ENCODE measurements at regions not wholly inside any gene's neighbourhood (a gene's known extent, or its start where the extent isn't known, plus 50 kb on each side); places are given as distances from the start of the nearest gene placed in this dataset.

GRCh38 chr19:56969156-56969555, 128.6 kb upstream of the PEG3 start:
- Histone ChIP-seq H3K27me3 (ENCODE audit: control insufficient read depth in 3 of 3, insufficient read depth in 3 of 3, low read depth in 1 of 3, low read length in 3 of 3) (peaks cover 0 to 19% (median 0%) of the 10 kb centered on the region in 3 experiments), H3K36me3 (replicated peaks in 1 of 2; ENCODE audit: control insufficient read depth in 2 of 2, insufficient read depth in 2 of 2, low read length in 2 of 2) (peaks cover 0 to 2% of the 10 kb centered on the region in 2 donors), H3K9me3 (replicated peaks in 1 of 2; ENCODE audit: control insufficient read depth in 2 of 2, insufficient read depth in 1 of 2, low read depth in 1 of 2, low read length in 2 of 2) (peaks cover 7 to 13% of the 10 kb centered on the region in 2 donors), H3K27ac (replicated peaks; ENCODE audit: low read length) (no peak overlapping the region), H2BK5ac (ENCODE audit: low read length) (no peak overlapping the region), H2BK120ac (ENCODE audit: low read depth, low read length) (no peak overlapping the region), H3K4ac (ENCODE audit: low read length) (no peak overlapping the region), H4K8ac (ENCODE audit: low read depth, low read length) (no peak overlapping the region), H4K91ac (ENCODE audit: low read depth, low read length, poor library complexity) (no peak overlapping the region), H2AFZ (ENCODE audit: low read length) (no peak overlapping the region), H3K4me3 (ENCODE audit: low read length in 2 of 2) (no peak overlapping the region), H3K14ac (ENCODE audit: low read length) (no peak overlapping the region), H3K79me1 (ENCODE audit: low read depth, low read length) (peaks cover 2% of the 10 kb centered on the region), H3K23ac (ENCODE audit: low read depth, low read length, poor library complexity) (no peak overlapping the region), H3K9ac (ENCODE audit: low read depth, low read length, poor library complexity) (no peak overlapping the region), H3K18ac (ENCODE audit: low read length) (no peak overlapping the region), H3K4me1 (ENCODE audit: control insufficient read depth in 2 of 2, insufficient read depth in 1 of 2, low read depth in 1 of 2, low read length in 2 of 2) (peaks cover 21 to 43% of the 10 kb centered on the region in 2 donors), H2BK12ac (ENCODE audit: low read length) (no peak overlapping the region), H2BK15ac (ENCODE audit: low read length) (no peak overlapping the region), H3K4me2 (ENCODE audit: insufficient read depth, low read length, poor library complexity, severe bottlenecking) (no peak overlapping the region), H2AK5ac (ENCODE audit: low read depth, low read length) (no peak overlapping the region)
- no CpG with 5 or more reads among the region's 2 CpGs for WGBS, 2 donors (ENCODE audit: extremely low coverage in 2 of 2, insufficient read length in 2 of 2, insufficient replicate concordance in 1 of 2)
- DNase-seq (ENCODE audit: low spot score), result no peak

DNA sequence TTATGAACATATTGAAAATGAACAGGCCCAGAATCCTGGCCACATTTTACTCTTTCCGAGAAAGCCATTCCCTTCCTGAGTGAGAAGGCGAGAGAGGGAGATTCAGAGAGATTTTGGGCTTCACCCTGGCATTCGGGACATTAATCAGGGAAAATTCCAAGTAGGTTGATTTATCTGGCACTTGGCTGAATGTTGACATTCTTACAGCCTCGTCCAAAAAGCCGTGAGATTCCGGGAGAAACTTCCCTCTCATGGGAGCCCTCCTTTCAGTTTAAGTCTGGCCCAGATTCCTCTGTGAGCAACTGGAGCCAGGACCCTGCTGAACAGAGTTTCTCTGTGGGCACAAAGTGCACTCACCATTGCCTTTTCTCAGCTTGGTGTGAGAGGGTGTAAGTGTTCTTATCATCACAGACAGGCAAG, 129.2 kb upstream of the PEG3 start:
- Histone ChIP-seq H2BK15ac (ENCODE audit: low read length) (no peak overlapping the region), H3K4ac (ENCODE audit: low read length) (no peak overlapping the region), H3K23ac (ENCODE audit: low read depth, low read length, poor library complexity) (no peak overlapping the region), H3K4me3 (ENCODE audit: low read length in 2 of 2) (no peak overlapping the region), H3K4me1 (ENCODE audit: control insufficient read depth in 2 of 2, insufficient read depth in 1 of 2, low read depth in 1 of 2, low read length in 2 of 2) (peaks cover 25 to 46% of the 10 kb centered on the region in 2 donors), H3K79me1 (ENCODE audit: low read depth, low read length) (peaks cover 2% of the 10 kb centered on the region), H4K91ac (ENCODE audit: low read depth, low read length, poor library complexity) (no peak overlapping the region), H3K14ac (ENCODE audit: low read length) (no peak overlapping the region), H4K8ac (ENCODE audit: low read depth, low read length) (no peak overlapping the region), H3K27me3 (ENCODE audit: control insufficient read depth in 3 of 3, insufficient read depth in 3 of 3, low read depth in 1 of 3, low read length in 3 of 3) (peaks cover 0 to 19% (median 0%) of the 10 kb centered on the region in 3 experiments), H2BK5ac (ENCODE audit: low read length) (no peak overlapping the region), H3K27ac (replicated peaks; ENCODE audit: low read length) (no peak overlapping the region), H3K18ac (ENCODE audit: low read length) (no peak overlapping the region), H3K36me3 (replicated peaks in 1 of 2; ENCODE audit: control insufficient read depth in 2 of 2, insufficient read depth in 2 of 2, low read length in 2 of 2) (peaks cover 0 to 2% of the 10 kb centered on the region in 2 donors), H2AK5ac (ENCODE audit: low read depth, low read length) (no peak overlapping the region), H2AFZ (ENCODE audit: low read length) (no peak overlapping the region), H2BK12ac (ENCODE audit: low read length) (no peak overlapping the region), H3K4me2 (ENCODE audit: insufficient read depth, low read length, poor library complexity, severe bottlenecking) (no peak overlapping the region), H2BK120ac (ENCODE audit: low read depth, low read length) (no peak overlapping the region), H3K9ac (ENCODE audit: low read depth, low read length, poor library complexity) (no peak overlapping the region), H3K9me3 (replicated peaks in 1 of 2; ENCODE audit: control insufficient read depth in 2 of 2, insufficient read depth in 1 of 2, low read depth in 1 of 2, low read length in 2 of 2) (peaks cover 7 to 17% of the 10 kb centered on the region in 2 donors)
- no peak for DNase-seq (ENCODE audit: low spot score)
- WGBS, 2 donors (ENCODE audit: extremely low coverage in 2 of 2, insufficient read length in 2 of 2, insufficient replicate concordance in 1 of 2), result no CpG with 5 or more reads among the region's 6 CpGs

- Histone ChIP-seq H3K9ac (ENCODE audit: low read depth, low read length, poor library complexity) (no peak overlapping the region), H3K4ac (ENCODE audit: low read length) (no peak overlapping the region), H2BK5ac (ENCODE audit: low read length) (no peak overlapping the region), H2AK5ac (ENCODE audit: low read depth, low read length) (no peak overlapping the region), H3K4me1 (ENCODE audit: control insufficient read depth in 2 of 2, insufficient read depth in 1 of 2, low read depth in 1 of 2, low read length in 2 of 2) (peaks cover 22 to 50% of the 10 kb centered on the region in 2 donors), H3K79me1 (ENCODE audit: low read depth, low read length) (peaks cover 2% of the 10 kb centered on the region), H4K91ac (ENCODE audit: low read depth, low read length, poor library complexity) (no peak overlapping the region), H3K4me3 (ENCODE audit: low read length in 2 of 2) (no peak overlapping the region), H3K4me2 (ENCODE audit: insufficient read depth, low read length, poor library complexity, severe bottlenecking) (no peak overlapping the region), H2AFZ (ENCODE audit: low read length) (no peak overlapping the region), H3K36me3 (replicated peaks in 1 of 2; ENCODE audit: control insufficient read depth in 2 of 2, insufficient read depth in 2 of 2, low read length in 2 of 2) (peaks cover 0 to 2% of the 10 kb centered on the region in 2 donors), H2BK15ac (ENCODE audit: low read length) (no peak overlapping the region), H3K9me3 (replicated peaks in 1 of 2; ENCODE audit: control insufficient read depth in 2 of 2, insufficient read depth in 1 of 2, low read depth in 1 of 2, low read length in 2 of 2) (peaks cover 7 to 15% of the 10 kb centered on the region in 2 donors), H2BK120ac (ENCODE audit: low read depth, low read length) (no peak overlapping the region), H3K18ac (ENCODE audit: low read length) (peak overlapping the region; percentile 3), H3K27ac (replicated peaks; ENCODE audit: low read length) (no peak overlapping the region), H3K27me3 (ENCODE audit: control insufficient read depth in 3 of 3, insufficient read depth in 3 of 3, low read depth in 1 of 3, low read length in 3 of 3) (peaks cover 0 to 19% (median 0%) of the 10 kb centered on the region in 3 experiments), H2BK12ac (ENCODE audit: low read length) (no peak overlapping the region), H4K8ac (ENCODE audit: low read depth, low read length) (no peak overlapping the region), H3K14ac (ENCODE audit: low read length) (no peak overlapping the region), H3K23ac (ENCODE audit: low read depth, low read length, poor library complexity) (no peak overlapping the region)
- no CpG with 5 or more reads among the region's 14 CpGs for WGBS, 2 donors (ENCODE audit: extremely low coverage in 2 of 2, insufficient read length in 2 of 2, insufficient replicate concordance in 1 of 2)
- DNase-seq (ENCODE audit: low spot score), result no peak
These were observed 130.7 kb upstream of the PEG3 start for GRCh38 chr19:56971230-56971629.

DNA sequence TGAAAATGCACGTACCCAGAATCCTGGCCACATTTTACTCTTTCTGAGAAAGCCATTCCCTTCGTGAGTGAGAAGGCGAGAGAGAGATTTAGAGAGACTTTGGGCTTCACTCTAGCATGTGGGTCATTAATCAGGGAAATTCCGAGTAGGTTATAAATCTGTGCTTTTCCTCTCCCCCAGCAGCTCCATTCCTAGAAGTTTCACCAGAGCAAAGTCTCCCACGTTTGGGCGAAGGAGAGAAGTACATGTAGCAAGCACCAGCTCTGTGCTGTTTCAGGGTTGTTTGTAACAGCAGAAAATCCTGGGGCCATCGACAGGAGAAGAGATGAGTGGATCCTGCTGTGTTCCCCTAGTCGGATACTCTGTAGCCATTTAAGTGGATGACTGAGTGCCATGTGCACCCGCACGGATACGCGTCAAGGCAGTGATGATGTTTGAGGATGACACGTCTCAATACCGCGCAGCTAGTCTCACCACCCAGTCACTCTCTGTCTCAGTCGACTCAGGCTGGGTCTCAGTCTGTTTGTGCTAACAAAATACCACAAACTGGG, 131.8 kb upstream of the PEG3 start:
- no peak overlapping the region for H2BK15ac ChIP-seq (ENCODE audit: low read length)
- H3K27me3 ChIP-seq (ENCODE audit: control insufficient read depth in 3 of 3, insufficient read depth in 3 of 3, low read depth in 1 of 3, low read length in 3 of 3), result peaks cover 0 to 25% (median 0%) of the 10 kb centered on the region in 3 experiments
- no peak overlapping the region for H2BK12ac ChIP-seq (ENCODE audit: low read length)
- H3K79me1 ChIP-seq (ENCODE audit: low read depth, low read length), result peaks cover 2% of the 10 kb centered on the region
- peaks cover 17 to 39% of the 10 kb centered on the region in 2 donors for H3K4me1 ChIP-seq (ENCODE audit: control insufficient read depth in 2 of 2, insufficient read depth in 1 of 2, low read depth in 1 of 2, low read length in 2 of 2)
- H2BK120ac ChIP-seq (ENCODE audit: low read depth, low read length), result no peak overlapping the region
- H3K14ac ChIP-seq (ENCODE audit: low read length), result no peak overlapping the region
- no peak overlapping the region for H4K91ac ChIP-seq (ENCODE audit: low read depth, low read length, poor library complexity)
- no peak overlapping the region for H3K9ac ChIP-seq (ENCODE audit: low read depth, low read length, poor library complexity)
- H3K36me3 ChIP-seq (replicated peaks in 1 of 2; ENCODE audit: control insufficient read depth in 2 of 2, insufficient read depth in 2 of 2, low read length in 2 of 2), result no peaks in the 10 kb centered on the region
- H2AK5ac ChIP-seq (ENCODE audit: low read depth, low read length), result no peak overlapping the region
- H3K4ac ChIP-seq (ENCODE audit: low read length), result no peak overlapping the region
- no peak overlapping the region for H3K23ac ChIP-seq (ENCODE audit: low read depth, low read length, poor library complexity)
- WGBS, 2 donors (ENCODE audit: extremely low coverage in 2 of 2, insufficient read length in 2 of 2, insufficient replicate concordance in 1 of 2), result no CpG with 5 or more reads among the region's 16 CpGs
- H3K4me3 ChIP-seq (ENCODE audit: low read length in 2 of 2), result no peak overlapping the region
- H3K9me3 ChIP-seq (replicated peaks in 1 of 2; ENCODE audit: control insufficient read depth in 2 of 2, insufficient read depth in 1 of 2, low read depth in 1 of 2, low read length in 2 of 2), result peaks cover 10 to 12% of the 10 kb centered on the region in 2 donors
- no peak overlapping the region for H2BK5ac ChIP-seq (ENCODE audit: low read length)
- DNase-seq (ENCODE audit: low spot score), result no peak
- no peak overlapping the region for H4K8ac ChIP-seq (ENCODE audit: low read depth, low read length)
- H3K18ac ChIP-seq (ENCODE audit: low read length), result no peak overlapping the region
- H2AFZ ChIP-seq (ENCODE audit: low read length), result no peak overlapping the region
- H3K27ac ChIP-seq (replicated peaks; ENCODE audit: low read length), result peak overlapping the region; percentile 60
- no peak overlapping the region for H3K4me2 ChIP-seq (ENCODE audit: insufficient read depth, low read length, poor library complexity, severe bottlenecking)
